Activated naive CD4-positive, alpha-beta T cell treated with anti-CD3 and anti-CD28 coated beads for 36 hours (primary cell): ENCODE measurements at regions not wholly inside any gene's neighbourhood (a gene's known extent, or its start where the extent isn't known, plus 50 kb on each side); places are given as distances from the start of the nearest gene placed in this dataset. TPM values are rescaled to one million over a fixed set of nuclear protein-coding genes. Genes with fewer than 3 reads are reported as not detected.
"Not testable (repeated sequence)": the region's sequence is repeated elsewhere in the genome, so short reads cannot be mapped to it uniquely, and the experiment has no call there.

Source experiments
- CTCF ChIA-PET: fragments of 350-600 bp; sonication (Branson Sonifier 250); formaldehyde crosslinking; loops from one replicate; lab custom pipeline; 2021; ENCODE audit warnings: antibody characterized with exemption; lab: Charles Lee
- DNase-seq: peaks from one replicate; pipeline ENCODE4 v3.0.0-alpha.2; 2020
- H3K27ac Mint-ChIP-seq: one replicate; pipeline ENCODE4 v1.8.0; 2021; ENCODE audit warnings: mild to moderate bottlenecking, mixed read lengths
- H3K27me3 Mint-ChIP-seq: one replicate; pipeline ENCODE4 v1.8.0; 2021; ENCODE audit warnings: low read depth, mixed read lengths
- H3K36me3 Mint-ChIP-seq: one replicate; pipeline ENCODE4 v1.8.0; 2021; ENCODE audit warnings: low read depth, mixed read lengths
- H3K4me1 Mint-ChIP-seq: one replicate; pipeline ENCODE4 v1.8.0; 2021; ENCODE audit warnings: low read depth, mixed read lengths
- H3K4me3 Mint-ChIP-seq: one replicate; pipeline ENCODE4 v1.8.0; 2021; ENCODE audit warnings: mild to moderate bottlenecking, moderate library complexity, mixed read lengths
- H3K9me3 Mint-ChIP-seq: one replicate; pipeline ENCODE4 v1.8.0; 2021; ENCODE audit warnings: mixed read lengths
- intact Hi-C: fragments of 100-400 bp; cut with micrococcal nuclease; formaldehyde crosslinking; loops from one replicate; pipeline ENCODE4 v1.15.1; 2023
- microRNA-seq: library from miRNA; unstranded; fragments of <30 nt; microRNA quantifications from one replicate; pipeline ENCODE4 v1.2.0, GENCODE V29; 2022; ENCODE audit warnings: borderline microRNAs expressed, borderline replicate concordance

- H3K27ac Mint-ChIP-seq, H3K9me3 Mint-ChIP-seq, CTCF ChIA-PET, intact Hi-C loops, H3K36me3 Mint-ChIP-seq, H3K4me1 Mint-ChIP-seq, H3K27me3 Mint-ChIP-seq, DNase-seq, H3K4me3 Mint-ChIP-seq: not testable (repeated sequence)
These were observed 53.9 kb upstream of the LPAR1 start for GRCh38 chr9:111092167-111092566.

Small RNAs in the stretch of these regions (microRNA-seq; reads per million reads assigned to microRNA genes)
- not detected for gene MIR7702
